GM12878 (cell line): ENCODE measurements at regions not wholly inside any gene's neighbourhood (a gene's known extent, or its start where the extent isn't known, plus 50 kb on each side); places are given as distances from the start of the nearest gene placed in this dataset.
A peak's percentile ranks its signal among the peaks of the same experiment; 100 is the strongest.
"Not testable (repeated sequence)": the region's sequence is repeated elsewhere in the genome, so short reads cannot be mapped to it uniquely, and the experiment has no call there.

Experiments
- ATAC-seq: fragments of 200-7000 bp; cut with Tn5 transposase; 3 replicates; pipeline ENCODE4 v1.9.1; 2020; ENCODE audit warnings: mild to moderate bottlenecking, moderate library complexity
- BruUV-seq: library from RNA; stranded (reverse); fragments of 400-500 nt; replicated peaks from 2 replicates; lab custom pipeline; 2021; lab: Mats Ljungman, UMichigan
- CTCF ChIA-PET: fragments of 300-600 bp; sonication (Branson Sonifier 250); formaldehyde crosslinking; extraction: SDS; loops from one replicate; lab custom pipeline; 2021; ENCODE audit warnings: inconsistent platforms; lab: Yijun Ruan, JAX
- POLR2A ChIA-PET: fragments of 350-600 bp; formaldehyde crosslinking; extraction: SDS; loops from one replicate; lab custom pipeline; 2021; ENCODE audit warnings: inconsistent platforms; lab: Charles Lee
- RAD21 ChIA-PET: fragments of 300-600 bp; sonication (Branson Sonifier 250); formaldehyde crosslinking; loops from one replicate; lab custom pipeline; 2023; ENCODE audit warnings: antibody characterized with exemption; ENCODE audit not compliant: unreplicated experiment; lab: Charles Lee
- SMC1A ChIA-PET: fragments of 300-600 bp; sonication (Branson Sonifier 250); formaldehyde crosslinking; loops from one replicate; lab custom pipeline; 2023; ENCODE audit not compliant: unreplicated experiment, uncharacterized antibody; lab: Charles Lee
- DNase-seq: peaks from one replicate; pipeline ENCODE4 v3.0.0-alpha.2; 2011; ENCODE audit warnings: low read depth, low spot score
- FAIRE-seq: peaks from 3 replicates; lab custom pipeline; 2011; peaks lifted over from hg19 to GRCh38; lab: Jason Lieb, UNC
- H2AFZ ChIP-seq: 2 replicates; pipeline ENCODE4 v1.6.0; 2011; ENCODE audit warnings: low read depth, low read length, control low read depth; ENCODE audit not compliant: control insufficient read depth
- H3K27ac ChIP-seq: 2 replicates; pipeline ENCODE4 v1.5.1; 2011; ENCODE audit warnings: control low read depth; ENCODE audit not compliant: control insufficient read depth, insufficient read depth
- H3K27me3 ChIP-seq, 2 experiments: replicated peaks in 1 of 2; 2 replicates each; pipeline versions ENCODE4 v1.6.0 to v1.6.1; 2011; ENCODE audit warnings: low read length in 1 of 2; ENCODE audit not compliant: control insufficient read depth in 2 of 2, insufficient read depth in 2 of 2
- H3K36me3 ChIP-seq, 2 experiments: 2 replicates each; pipeline ENCODE4 v1.5.1; 2011; ENCODE audit warnings: low read length in 1 of 2; ENCODE audit not compliant: control insufficient read depth in 2 of 2, insufficient read depth in 2 of 2
- H3K4me1 ChIP-seq: 2 replicates; pipeline ENCODE4 v1.6.1; 2011; ENCODE audit warnings: mild to moderate bottlenecking, low read length, moderate library complexity, mixed read lengths; ENCODE audit not compliant: control insufficient read depth, insufficient read depth
- H3K4me2 ChIP-seq: 2 replicates; pipeline ENCODE4 v1.6.0; 2011; ENCODE audit warnings: control low read depth; ENCODE audit not compliant: control insufficient read depth, insufficient read depth
- H3K4me3 ChIP-seq: fragments of 200-600 bp; sonication (generic); 2 replicates; pipeline ENCODE4 v1.5.1; 2016
- H3K79me2 ChIP-seq: 2 replicates; pipeline ENCODE4 v1.6.0; 2011; ENCODE audit warnings: low read length; ENCODE audit not compliant: control insufficient read depth, insufficient read depth
- H3K9ac ChIP-seq: 2 replicates; pipeline ENCODE4 v1.8.0; 2011; ENCODE audit warnings: low read length, control low read depth, mixed read lengths; ENCODE audit not compliant: control insufficient read depth, insufficient read depth
- H3K9me3 ChIP-seq: replicated peaks from 3 replicates; pipeline ENCODE4 v1.5.1; 2011; ENCODE audit warnings: mild to moderate bottlenecking, low read length; ENCODE audit not compliant: control insufficient read depth, insufficient read depth
- H4K20me1 ChIP-seq: 2 replicates; pipeline ENCODE4 v1.6.0; 2011; ENCODE audit not compliant: control insufficient read depth, insufficient read depth
- BHLHE40 ChIP-seq, 2 experiments: fragments of 450-650 bp in 1 of 2; IDR thresholded peaks; 2 replicates each; pipeline ENCODE4 v1.6.1; 2011 to 2017; ENCODE audit warnings: low read depth in 2 of 2, borderline replicate concordance in 1 of 2, improper control_type of control experiment in 1 of 2, low read length in 1 of 2, mild to moderate bottlenecking in 1 of 2
- ETV6 ChIP-seq, 2 experiments: fragments of 450-650 bp in 1 of 2; IDR thresholded peaks in 1 of 2; conservative IDR thresholded peaks in 1 of 2; 2 replicates each; pipeline ENCODE4 v1.6.1; 2014; ENCODE audit warnings: antibody characterized with exemption in 1 of 2, borderline replicate concordance in 1 of 2, low read depth in 1 of 2, mild to moderate bottlenecking in 1 of 2, moderate library complexity in 1 of 2
- FOXM1 ChIP-seq: IDR thresholded peaks from 2 replicates; pipeline ENCODE4 v1.6.1; 2012; ENCODE audit warnings: low read depth, mild to moderate bottlenecking, inconsistent platforms, low read length, moderate library complexity
- JUNB ChIP-seq: IDR thresholded peaks from 2 replicates; pipeline ENCODE4 v1.6.1; 2016; ENCODE audit warnings: antibody characterized with exemption, mild to moderate bottlenecking
- RUNX3 ChIP-seq: IDR thresholded peaks from 2 replicates; pipeline ENCODE4 v1.6.1; 2012; ENCODE audit warnings: low read length, inconsistent platforms
- ZNF217 ChIP-seq: fragments of 450-650 bp; IDR thresholded peaks from 2 replicates; pipeline ENCODE4 v1.6.1; 2017; ENCODE audit warnings: antibody characterized with exemption, mild to moderate bottlenecking
- WGBS: methylation state at CpG from one replicate; pipeline ENCODE4 v1.1.6; 2016; ENCODE audit warnings: low lambda C conversion rate; ENCODE audit not compliant: insufficient replicate concordance, insufficient coverage; ENCODE audit errors: missing lambda C conversion rate; 5-methylcytosine and 5-hydroxymethylcytosine counted together
- in situ Hi-C: fragments of 300-500 bp; cut with MboI; formaldehyde crosslinking; loops from 9 replicates; pipeline ENCODE4 v1.14.3; 2018; ENCODE audit warnings: mixed read lengths
- intact Hi-C: fragments of 100-400 bp; cut with micrococcal nuclease; formaldehyde crosslinking; loops from one replicate; pipeline ENCODE4 v1.14.2; 2022; ENCODE audit not compliant: unreplicated experiment

DNA sequence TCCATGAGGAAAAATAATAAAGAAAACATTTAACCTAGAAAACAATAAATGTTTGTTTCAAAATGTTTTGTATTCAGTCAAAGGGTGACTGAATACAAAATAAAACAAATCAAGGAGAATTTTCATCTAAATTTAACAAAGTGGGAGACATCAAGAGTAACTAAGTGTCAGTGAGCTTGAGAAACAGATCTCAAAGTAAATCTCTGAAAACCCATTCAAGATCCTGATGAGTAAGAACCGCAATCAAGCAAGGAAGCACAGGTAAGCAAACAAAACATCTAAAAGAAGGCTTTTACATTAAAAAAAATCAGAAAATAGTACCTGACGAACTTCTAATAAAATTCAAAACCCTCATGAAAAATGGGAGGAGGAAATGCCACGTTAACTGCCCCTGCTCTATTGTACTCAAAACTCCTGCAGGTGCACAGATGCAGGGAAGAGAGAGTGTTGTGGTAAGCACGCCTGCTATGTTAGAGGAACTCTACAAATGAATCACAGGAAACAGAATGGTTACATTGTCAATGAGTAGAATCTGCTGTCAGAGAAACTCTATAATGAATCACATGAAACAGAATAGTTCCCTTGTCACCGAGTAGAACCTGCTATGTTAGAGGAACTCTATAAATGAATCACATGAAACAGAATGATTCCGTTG is 309.6 kb upstream of the FRG1 start:
- H3K9ac ChIP-seq, H3K4me2 ChIP-seq, BruUV-seq, H2AFZ ChIP-seq, ATAC-seq, RAD21 ChIA-PET, H3K36me3 ChIP-seq, in situ Hi-C loops, SMC1A ChIA-PET, FAIRE-seq, intact Hi-C loops, H3K9me3 ChIP-seq, H3K27ac ChIP-seq, POLR2A ChIA-PET, H3K27me3 ChIP-seq, H3K4me1 ChIP-seq, DNase-seq, CTCF ChIA-PET, H3K4me3 ChIP-seq, H3K79me2 ChIP-seq, H4K20me1 ChIP-seq: not testable (repeated sequence)
- TF ChIP-seq ZNF217 (0 out of 2 replicates have a peak, but pooled peaks have one; percentile 40), RUNX3 (peak; percentile 25), BHLHE40 (IDR thresholded peaks at IDR 0.05; ENCODE audit: borderline replicate concordance in 1 of 2, low read depth in 2 of 2, low read length in 1 of 2) (0 out of 4 replicates have a peak, but pooled peaks of 1 of the 2 experiments have one; percentile 14), ETV6 (conservative IDR thresholded peaks at IDR 0.05 in 1 of 2, IDR thresholded peaks at IDR 0.05 in 1 of 2; ENCODE audit: borderline replicate concordance in 1 of 2, low read depth in 1 of 2) (peak in 1 of 2 experiments; percentile 26; a peak in 1 of 4 replicates), JUNB (peak; percentile 68; the same call in 1 of the 2 replicates), FOXM1 (0 out of 2 replicates have a peak, but pooled peaks have one; percentile 15)
- 3% methylated on average over 6 of the region's 6 CpGs for WGBS

DNA sequence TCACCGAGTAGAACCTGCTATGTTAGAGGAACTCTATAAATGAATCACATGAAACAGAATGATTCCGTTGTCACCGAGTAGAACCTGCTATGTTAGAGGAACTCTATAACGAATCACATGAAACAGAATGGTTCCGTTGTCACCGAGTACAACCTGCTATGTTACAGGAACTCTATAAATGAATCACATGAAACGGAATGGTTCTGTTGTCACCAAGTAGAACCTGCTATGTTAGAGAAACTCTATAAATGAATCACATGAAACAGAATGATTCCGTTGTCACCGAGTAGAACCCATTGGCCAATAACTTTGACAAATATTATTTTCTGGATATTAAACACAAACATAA is 309.1 kb upstream of the FRG1 start:
- H3K4me1 ChIP-seq, intact Hi-C loops, CTCF ChIA-PET, H3K9me3 ChIP-seq, H3K79me2 ChIP-seq, H4K20me1 ChIP-seq, H3K4me3 ChIP-seq, SMC1A ChIA-PET, H2AFZ ChIP-seq, RAD21 ChIA-PET, BruUV-seq, H3K36me3 ChIP-seq, ATAC-seq, in situ Hi-C loops, H3K9ac ChIP-seq, H3K27ac ChIP-seq, H3K27me3 ChIP-seq, FAIRE-seq, H3K4me2 ChIP-seq, DNase-seq, POLR2A ChIA-PET: not testable (repeated sequence)
- peak; percentile 66 for TF ChIP-seq JUNB
- WGBS = 5% methylated on average over 9 of the region's 9 CpGs

- WGBS = 42% methylated on average over 2 of the region's 2 CpGs
- H3K27me3 ChIP-seq, ATAC-seq, SMC1A ChIA-PET, H3K36me3 ChIP-seq, DNase-seq, H3K79me2 ChIP-seq, H3K9ac ChIP-seq, H3K4me1 ChIP-seq, RAD21 ChIA-PET, H2AFZ ChIP-seq, in situ Hi-C loops, H3K4me2 ChIP-seq, H4K20me1 ChIP-seq, FAIRE-seq, intact Hi-C loops, H3K9me3 ChIP-seq, H3K4me3 ChIP-seq, CTCF ChIA-PET, BruUV-seq, POLR2A ChIA-PET, H3K27ac ChIP-seq: not testable (repeated sequence)
Measured at GRCh38 chr4:189650436-189650835, 290.2 kb upstream of the FRG1 start.
